OCI-LY1 (cell line): ENCODE measurements at regions not wholly inside any gene's neighbourhood (a gene's known extent, or its start where the extent isn't known, plus 50 kb on each side); places are given as distances from the start of the nearest gene placed in this dataset.

ENCODE experiments used
- EZH2 ChIP-seq: fragments of 200-600 bp; sonication (generic), shearing (Covaris generic); IDR thresholded peaks from 2 replicates; pipeline ENCODE4 v1.8.0; 2017; ENCODE audit warnings: borderline replicate concordance, mixed run types, mild to moderate bottlenecking, antibody characterized with exemption, low read length, moderate library complexity, mixed read lengths
- TF ChIP-seq, protein P1 (sequence below): fragments of 200-600 bp; sonication (generic), shearing (Covaris generic); IDR thresholded peaks from 2 replicates; pipeline ENCODE4 v1.5.1; 2017; ENCODE audit warnings: mild to moderate bottlenecking, antibody characterized with exemption, low read length, moderate library complexity, mixed read lengths

DNA sequence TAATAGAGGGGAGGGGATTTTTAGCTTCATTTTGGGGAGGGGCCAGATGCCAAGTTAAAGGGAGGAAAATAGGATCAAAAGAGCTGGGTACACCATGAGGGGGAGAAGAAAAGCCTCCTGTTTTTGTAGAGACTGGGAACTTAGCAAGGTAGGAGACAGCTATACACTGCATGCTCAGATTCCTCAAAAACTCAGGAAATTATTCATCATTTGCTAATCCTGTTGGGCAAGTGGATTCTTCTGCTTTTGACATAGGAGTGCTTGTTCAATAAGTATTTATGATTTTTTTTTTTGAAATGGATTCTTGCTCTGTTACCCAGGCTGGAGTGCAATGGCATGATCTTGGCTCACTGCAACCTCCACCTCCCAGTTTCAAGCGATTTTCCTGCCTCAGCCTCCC, 73.4 kb downstream of the LYZL2 start:
- TF ChIP-seq, protein P1, sequence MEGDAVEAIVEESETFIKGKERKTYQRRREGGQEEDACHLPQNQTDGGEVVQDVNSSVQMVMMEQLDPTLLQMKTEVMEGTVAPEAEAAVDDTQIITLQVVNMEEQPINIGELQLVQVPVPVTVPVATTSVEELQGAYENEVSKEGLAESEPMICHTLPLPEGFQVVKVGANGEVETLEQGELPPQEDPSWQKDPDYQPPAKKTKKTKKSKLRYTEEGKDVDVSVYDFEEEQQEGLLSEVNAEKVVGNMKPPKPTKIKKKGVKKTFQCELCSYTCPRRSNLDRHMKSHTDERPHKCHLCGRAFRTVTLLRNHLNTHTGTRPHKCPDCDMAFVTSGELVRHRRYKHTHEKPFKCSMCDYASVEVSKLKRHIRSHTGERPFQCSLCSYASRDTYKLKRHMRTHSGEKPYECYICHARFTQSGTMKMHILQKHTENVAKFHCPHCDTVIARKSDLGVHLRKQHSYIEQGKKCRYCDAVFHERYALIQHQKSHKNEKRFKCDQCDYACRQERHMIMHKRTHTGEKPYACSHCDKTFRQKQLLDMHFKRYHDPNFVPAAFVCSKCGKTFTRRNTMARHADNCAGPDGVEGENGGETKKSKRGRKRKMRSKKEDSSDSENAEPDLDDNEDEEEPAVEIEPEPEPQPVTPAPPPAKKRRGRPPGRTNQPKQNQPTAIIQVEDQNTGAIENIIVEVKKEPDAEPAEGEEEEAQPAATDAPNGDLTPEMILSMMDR = no peak
- TF ChIP-seq EZH2 = no peak
